ENCODE measurements at regions not wholly inside any gene's neighbourhood (a gene's known extent, or its start where the extent isn't known, plus 50 kb on each side); places are given as distances from the start of the nearest gene placed in this dataset.

GRCh38 chr5:2615917-2616316 is 135.6 kb downstream of the IRX2 start:
- TF ChIP-seq REST (IDR thresholded peaks at IDR 0.05; ENCODE audit: borderline replicate concordance) (no peak), EP300 (conservative IDR thresholded peaks at IDR 0.05; ENCODE audit: poor library complexity, severe bottlenecking) (no peak), CTCF (IDR thresholded peaks at IDR 0.05; ENCODE audit: poor library complexity, severe bottlenecking) (no peak), EZH2 (IDR thresholded peaks at IDR 0.05; ENCODE audit: borderline replicate concordance, insufficient read depth, low read length, poor library complexity, severe bottlenecking) (no peak), POLR2AphosphoS5 (IDR thresholded peaks at IDR 0.05) (no peak), TAF1 (IDR thresholded peaks at IDR 0.05; ENCODE audit: low read depth) (no peak)

Measured in neural cell (in vitro differentiated cells).